ENCODE measurements at regions not wholly inside any gene's neighbourhood (a gene's known extent, or its start where the extent isn't known, plus 50 kb on each side); places are given as distances from the start of the nearest gene placed in this dataset.

- TF ChIP-seq CTCF (IDR thresholded peaks at IDR 0.05) (no peak), POLR2AphosphoS5 (IDR thresholded peaks at IDR 0.05) (no peak), POLR2A (IDR thresholded peaks at IDR 0.05) (no peak)
Measured at GRCh38 chr17:77769762-77770161, 188.7 kb upstream of the TNRC6C start.

Data from upper lobe of left lung (tissue), 4 donors.